ENCODE measurements at regions not wholly inside any gene's neighbourhood (a gene's known extent, or its start where the extent isn't known, plus 50 kb on each side); places are given as distances from the start of the nearest gene placed in this dataset.

DNA sequence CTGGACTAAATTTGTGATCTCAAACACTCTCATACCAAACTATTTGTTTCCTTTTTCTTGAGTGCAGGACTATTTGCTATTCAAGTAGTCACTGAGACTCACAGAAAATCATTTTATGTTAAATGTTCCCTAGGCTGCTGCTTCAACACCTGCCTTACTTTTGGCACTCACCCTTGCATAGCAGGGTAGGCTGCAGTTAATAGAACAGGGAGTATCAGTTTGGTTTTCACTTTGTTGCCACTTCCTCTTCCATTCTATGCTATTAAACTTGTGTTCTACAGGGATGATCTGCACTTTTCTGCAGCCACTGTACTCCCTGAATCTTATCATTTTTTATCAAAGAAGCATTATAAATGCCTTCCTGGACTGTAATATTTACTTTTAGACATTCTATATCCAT, 148.7 kb upstream of the PRMT6 start:
- H3K4me3 ChIP-seq (replicated peaks in 1 of 3; ENCODE audit: insufficient read depth in 1 of 3, low read depth in 1 of 3, low read length in 3 of 3): no peak overlapping the region
- H3K79me2 ChIP-seq (ENCODE audit: control insufficient read depth, insufficient read depth, low read length): no peaks in the 10 kb centered on the region
- ChIA-PET POLR2A (no interaction called here), CTCF (no interaction called here)
- no peaks in the 10 kb centered on the region for H3K27me3 ChIP-seq (ENCODE audit: control insufficient read depth in 2 of 2, insufficient read depth in 2 of 2, low read length in 2 of 2)
- no peaks in the 10 kb centered on the region for H3K9me1 ChIP-seq (replicated peaks; ENCODE audit: control insufficient read depth, extremely low read depth, insufficient read depth, low read length)
- dilution Hi-C loops (cut with MboI; ENCODE audit: extremely low pct_ligation_motif_present, low sequenced_read_pairs): no loop called here
- H3K36me3 ChIP-seq (ENCODE audit: control insufficient read depth in 2 of 2, extremely low read depth in 1 of 2, insufficient read depth in 2 of 2, low read length in 2 of 2): no peaks in the 10 kb centered on the region
- no TSS peak for BruUV-seq (replicated peaks)
- no peak overlapping the region for H2AFZ ChIP-seq (ENCODE audit: low read depth, low read length)
- H3K9ac ChIP-seq (replicated peaks; ENCODE audit: extremely low read depth, insufficient read depth, low read length): no peak overlapping the region
- H4K20me1 ChIP-seq (replicated peaks; ENCODE audit: control insufficient read depth, extremely low read depth, insufficient read depth, low read length): no peaks in the 10 kb centered on the region
- DNase-seq (ENCODE audit: low read depth, low spot score) (no peak), FAIRE-seq (no peak)
- peaks cover 2% of the 10 kb centered on the region for H3K9me3 ChIP-seq (replicated peaks; ENCODE audit: control insufficient read depth, insufficient read depth, low read length)
- H3K4me2 ChIP-seq (ENCODE audit: insufficient read depth, low read length): no peak overlapping the region
- TF ChIP-seq POLR2AphosphoS5 (IDR thresholded peaks at IDR 0.05; ENCODE audit: insufficient read depth, low read depth, low read length): no peak
- intact Hi-C loops (cut with micrococcal nuclease): no loop called here
- H3K4me1 ChIP-seq (ENCODE audit: control insufficient read depth, extremely low read depth, insufficient read depth, low read length): no peaks in the 10 kb centered on the region
- H3K27ac ChIP-seq (ENCODE audit: insufficient read depth, low read depth, low read length): no peak overlapping the region

DNA sequence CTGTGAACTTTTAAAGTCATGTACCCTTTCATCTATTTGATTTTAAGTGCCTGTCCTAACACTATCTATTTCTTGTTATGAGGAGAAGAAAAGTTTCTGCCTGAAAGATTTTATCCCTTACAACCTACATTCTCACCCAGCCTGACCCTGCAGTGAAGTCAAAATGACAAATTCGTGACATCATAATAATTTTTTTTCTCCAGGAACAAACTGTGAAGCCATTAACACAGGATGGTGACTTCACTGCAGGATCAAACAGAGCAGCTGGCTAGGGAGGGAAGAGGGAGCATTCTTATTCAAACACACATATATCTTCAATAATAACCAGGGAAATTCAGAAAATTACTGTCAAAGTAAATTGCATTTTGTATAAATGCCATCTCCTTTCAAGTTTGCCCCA, 147.8 kb upstream of the PRMT6 start:
- BruUV-seq (replicated peaks): no TSS peak
- no peak overlapping the region for H3K27ac ChIP-seq (ENCODE audit: insufficient read depth, low read depth, low read length)
- H4K20me1 ChIP-seq (replicated peaks; ENCODE audit: control insufficient read depth, extremely low read depth, insufficient read depth, low read length): no peaks in the 10 kb centered on the region
- FAIRE-seq (no peak), DNase-seq (ENCODE audit: low read depth, low spot score) (no peak)
- H3K9me1 ChIP-seq (replicated peaks; ENCODE audit: control insufficient read depth, extremely low read depth, insufficient read depth, low read length): no peaks in the 10 kb centered on the region
- H3K4me1 ChIP-seq (ENCODE audit: control insufficient read depth, extremely low read depth, insufficient read depth, low read length): no peaks in the 10 kb centered on the region
- dilution Hi-C loops (cut with MboI; ENCODE audit: extremely low pct_ligation_motif_present, low sequenced_read_pairs) (no loop called here), intact Hi-C loops (cut with micrococcal nuclease) (no loop called here)
- H3K4me3 ChIP-seq (replicated peaks in 1 of 3; ENCODE audit: insufficient read depth in 1 of 3, low read depth in 1 of 3, low read length in 3 of 3): no peak overlapping the region
- no peaks in the 10 kb centered on the region for H3K79me2 ChIP-seq (ENCODE audit: control insufficient read depth, insufficient read depth, low read length)
- H3K4me2 ChIP-seq (ENCODE audit: insufficient read depth, low read length): no peak overlapping the region
- POLR2A ChIA-PET: no interaction called here
- no peaks in the 10 kb centered on the region for H3K27me3 ChIP-seq (ENCODE audit: control insufficient read depth in 2 of 2, insufficient read depth in 2 of 2, low read length in 2 of 2)
- no peak overlapping the region for H3K9ac ChIP-seq (replicated peaks; ENCODE audit: extremely low read depth, insufficient read depth, low read length)
- no peak overlapping the region for H2AFZ ChIP-seq (ENCODE audit: low read depth, low read length)
- CTCF ChIA-PET: no interaction called here
- no peaks in the 10 kb centered on the region for H3K36me3 ChIP-seq (ENCODE audit: control insufficient read depth in 2 of 2, extremely low read depth in 1 of 2, insufficient read depth in 2 of 2, low read length in 2 of 2)
- TF ChIP-seq GATA2 (IDR thresholded peaks at IDR 0.05; ENCODE audit: insufficient read depth, insufficient read length, low read depth, low read length): no peak
- TF ChIP-seq, protein P1, sequence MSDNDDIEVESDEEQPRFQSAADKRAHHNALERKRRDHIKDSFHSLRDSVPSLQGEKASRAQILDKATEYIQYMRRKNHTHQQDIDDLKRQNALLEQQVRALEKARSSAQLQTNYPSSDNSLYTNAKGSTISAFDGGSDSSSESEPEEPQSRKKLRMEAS (IDR thresholded peaks at IDR 0.05; ENCODE audit: insufficient read depth, insufficient read length): no peak
- no peak for TF ChIP-seq EZH2 (IDR thresholded peaks at IDR 0.05; ENCODE audit: borderline replicate concordance, low read depth, low read length, severe bottlenecking)
- no peak for TF ChIP-seq POLR2A (IDR thresholded peaks at IDR 0.05; ENCODE audit: low read depth, low read length)
- no peak for TF ChIP-seq FOS (IDR thresholded peaks at IDR 0.05; ENCODE audit: borderline replicate concordance, insufficient read depth, low read length)
- no peak for TF ChIP-seq MYC (IDR thresholded peaks at IDR 0.05; ENCODE audit: low read depth, low read length)
- H3K9me3 ChIP-seq (replicated peaks; ENCODE audit: control insufficient read depth, insufficient read depth, low read length): peaks cover 2% of the 10 kb centered on the region

Data from endothelial cell of umbilical vein (primary cell).